HG03095 (cell line): ENCODE measurements at regions not wholly inside any gene's neighbourhood (a gene's known extent, or its start where the extent isn't known, plus 50 kb on each side); places are given as distances from the start of the nearest gene placed in this dataset.
"Not testable (repeated sequence)": the region's sequence is repeated elsewhere in the genome, so short reads cannot be mapped to it uniquely, and the experiment has no call there.

ENCODE experiments used
- ATAC-seq: cut with Tn5 transposase; IDR thresholded peaks from one replicate; pipeline ENCODE4 v1.9.1; 2021; ENCODE audit warnings: moderate library complexity; ENCODE audit not compliant: unreplicated experiment

GRCh38 chr5:177941386-177941785 is 54.7 kb downstream of the PROP1 start:
- not testable (repeated sequence) for ATAC-seq

GRCh38 chr5:177939246-177940171 is 56.5 kb downstream of the PROP1 start:
- not testable (repeated sequence) for ATAC-seq

- not testable (repeated sequence) for ATAC-seq
Observed at GRCh38 chr5:177938767-177939166, 57.3 kb downstream of the PROP1 start.

GRCh38 chr5:177934233-177934632 is 61.8 kb downstream of the PROP1 start:
- not testable (repeated sequence) for ATAC-seq

GRCh38 chr5:177930269-177931022 is 65.6 kb downstream of the PROP1 start:
- ATAC-seq = not testable (repeated sequence)

- ATAC-seq = not testable (repeated sequence)
Observed at GRCh38 chr5:177929618-177930017, 66.4 kb downstream of the PROP1 start.

GRCh38 chr5:177927500-177927899 is 68.5 kb downstream of the PROP1 start:
- ATAC-seq = not testable (repeated sequence)

- not testable (repeated sequence) for ATAC-seq
Observed at GRCh38 chr5:177924577-177924976, 71.5 kb downstream of the PROP1 start.

GRCh38 chr5:177923837-177924236 is 72.2 kb downstream of the PROP1 start:
- not testable (repeated sequence) for ATAC-seq

- ATAC-seq = not testable (repeated sequence)
Observed at GRCh38 chr5:177923189-177923588, 72.9 kb downstream of the PROP1 start.

GRCh38 chr5:177909261-177909660 is 86.8 kb downstream of the PROP1 start:
- ATAC-seq = not testable (repeated sequence)

GRCh38 chr5:177902806-177903205 is 93.2 kb downstream of the PROP1 start:
- ATAC-seq = not testable (repeated sequence)

GRCh38 chr5:177900066-177900465 is 96.0 kb downstream of the PROP1 start:
- not testable (repeated sequence) for ATAC-seq

GRCh38 chr5:177894681-177895453 is 101.2 kb downstream of the PROP1 start:
- ATAC-seq = not testable (repeated sequence)

GRCh38 chr5:177892357-177892665 is 103.7 kb downstream of the PROP1 start:
- not testable (repeated sequence) for ATAC-seq

- ATAC-seq = peak; percentile 82
Observed at GRCh38 chr5:177891547-177892356, 104.3 kb downstream of the PROP1 start.

- ATAC-seq = not testable (repeated sequence)
Observed at GRCh38 chr5:177883295-177883694, 100.6 kb upstream of the FAM153A start.

- ATAC-seq = not testable (repeated sequence)
Observed at GRCh38 chr5:177875900-177876238, 93.2 kb upstream of the FAM153A start.

- peak; percentile 78 for ATAC-seq
Observed at GRCh38 chr5:177875013-177875899, 92.6 kb upstream of the FAM153A start.
